Frontal cortex (tissue), 3 donors: ENCODE measurements at regions not wholly inside any gene's neighbourhood (a gene's known extent, or its start where the extent isn't known, plus 50 kb on each side); places are given as distances from the start of the nearest gene placed in this dataset.
A peak's percentile ranks its signal among the peaks of the same experiment; 100 is the strongest.

Experiments
- DNase-seq, 2 donors: peaks; one replicate each; pipeline ENCODE4 v3.0.0; 2012; ENCODE audit warnings: low spot score in 2 of 2
- FAIRE-seq: peaks from 2 replicates; lab custom pipeline; 2012; peaks lifted over from hg19 to GRCh38; lab: Jason Lieb, UNC
- donor health status: control.
- donor health status: control.
- donor health status: control.

DNA sequence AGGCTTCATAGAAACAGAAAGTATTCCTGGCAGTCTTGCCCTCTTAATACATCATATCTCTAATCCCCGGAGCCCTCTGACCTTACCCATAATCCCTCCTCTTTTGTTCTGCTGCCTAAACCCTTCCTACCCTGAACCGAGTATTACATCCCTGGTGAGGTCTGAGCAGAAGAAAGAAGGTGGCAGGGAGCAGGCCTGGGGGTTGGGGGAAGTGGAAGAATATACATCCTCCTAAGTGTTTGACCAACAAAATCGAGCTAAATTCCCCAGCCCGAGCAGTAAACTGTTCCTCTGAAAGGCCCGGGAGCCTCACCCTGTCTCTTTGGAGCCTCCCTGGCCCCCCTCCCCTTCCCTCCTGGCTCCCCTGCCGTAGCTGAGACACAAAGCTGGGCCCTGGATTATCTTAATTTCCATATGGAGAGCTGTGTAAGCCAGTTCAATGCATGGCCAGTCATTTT is 192.6 kb upstream of the LHX5 start:
- DNase-seq (no peak), FAIRE-seq (no peak)

DNA sequence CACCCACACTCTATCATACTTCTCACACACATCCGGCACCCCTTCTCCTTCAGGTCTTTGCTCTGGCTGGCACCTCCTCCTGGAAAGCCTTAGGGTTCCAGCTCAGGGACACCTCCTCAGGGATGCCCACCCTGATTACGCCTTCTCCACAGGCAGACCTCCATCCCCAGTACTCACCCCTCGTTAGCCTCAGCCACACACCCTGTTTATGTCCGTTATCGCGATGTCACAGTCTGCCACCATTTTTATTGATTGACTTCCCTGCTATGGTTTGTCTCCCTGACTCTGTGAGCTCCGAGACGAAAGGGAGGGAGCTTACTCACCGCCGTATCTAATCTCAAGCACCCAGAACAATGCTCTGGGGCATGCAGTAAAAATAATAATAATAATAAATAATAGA is 191.7 kb upstream of the LHX5 start:
- no peak for FAIRE-seq
- no peak for DNase-seq

DNA sequence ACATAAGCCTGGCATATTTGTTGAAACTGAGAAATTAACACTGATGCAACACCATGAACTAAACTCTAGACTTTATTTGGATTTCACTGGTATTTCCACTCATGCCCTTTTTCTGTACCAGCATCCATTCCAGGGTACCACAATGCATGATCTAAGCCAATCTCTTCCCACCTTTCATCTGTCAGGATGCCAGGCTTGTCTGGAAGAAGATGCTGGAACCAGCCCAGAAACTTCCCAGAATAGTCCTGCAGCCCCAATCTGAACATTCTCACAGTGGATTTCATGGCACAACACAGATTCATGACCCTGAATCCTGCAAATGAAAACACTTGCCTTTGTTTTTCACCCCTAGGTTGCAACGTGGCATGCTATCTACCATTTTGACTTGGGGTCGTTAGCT is 189.3 kb upstream of the LHX5 start:
- peak in 1 of 2 donors; percentile 33 for DNase-seq
- FAIRE-seq, result no peak

DNA sequence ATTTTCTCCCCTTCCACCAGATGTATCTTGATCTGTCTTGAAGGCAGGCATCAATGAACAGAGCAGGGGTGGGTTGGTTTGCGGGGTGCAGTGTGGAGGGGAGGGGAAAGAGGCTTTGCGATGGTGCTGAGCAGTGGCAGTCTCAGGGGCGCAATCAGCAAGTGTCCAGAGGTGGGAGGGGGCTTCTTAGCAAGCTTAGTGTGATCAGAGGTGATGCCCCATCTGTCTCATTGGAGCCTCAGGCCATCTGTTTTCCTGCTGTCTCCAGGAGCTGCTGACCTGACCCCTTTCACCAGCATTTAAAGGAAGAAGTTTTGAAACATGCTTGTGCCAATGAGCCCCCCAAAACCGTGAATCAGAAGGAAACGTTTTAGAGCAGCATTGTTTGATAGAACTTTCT is 187.7 kb upstream of the LHX5 start:
- no peak for DNase-seq
- no peak for FAIRE-seq

DNA sequence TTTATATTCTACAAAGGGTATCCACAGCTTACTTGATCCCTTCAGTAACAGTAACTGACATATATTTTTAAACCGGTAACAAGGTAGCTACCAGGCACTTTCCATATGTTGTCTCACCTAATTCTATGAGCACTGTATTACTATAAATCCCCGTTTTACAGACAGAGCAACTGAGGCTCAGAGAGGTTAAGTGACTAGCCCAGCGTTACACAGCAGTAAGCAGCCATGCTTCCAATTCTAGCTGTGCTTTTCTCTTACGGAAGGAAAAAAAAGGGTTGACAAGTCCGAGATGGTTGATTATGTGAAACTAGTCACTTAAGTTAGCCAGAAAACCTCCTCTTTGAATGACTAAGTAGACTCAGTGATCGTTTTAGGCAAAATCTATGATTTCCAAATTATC is 187.3 kb upstream of the LHX5 start:
- no peak for FAIRE-seq

DNA sequence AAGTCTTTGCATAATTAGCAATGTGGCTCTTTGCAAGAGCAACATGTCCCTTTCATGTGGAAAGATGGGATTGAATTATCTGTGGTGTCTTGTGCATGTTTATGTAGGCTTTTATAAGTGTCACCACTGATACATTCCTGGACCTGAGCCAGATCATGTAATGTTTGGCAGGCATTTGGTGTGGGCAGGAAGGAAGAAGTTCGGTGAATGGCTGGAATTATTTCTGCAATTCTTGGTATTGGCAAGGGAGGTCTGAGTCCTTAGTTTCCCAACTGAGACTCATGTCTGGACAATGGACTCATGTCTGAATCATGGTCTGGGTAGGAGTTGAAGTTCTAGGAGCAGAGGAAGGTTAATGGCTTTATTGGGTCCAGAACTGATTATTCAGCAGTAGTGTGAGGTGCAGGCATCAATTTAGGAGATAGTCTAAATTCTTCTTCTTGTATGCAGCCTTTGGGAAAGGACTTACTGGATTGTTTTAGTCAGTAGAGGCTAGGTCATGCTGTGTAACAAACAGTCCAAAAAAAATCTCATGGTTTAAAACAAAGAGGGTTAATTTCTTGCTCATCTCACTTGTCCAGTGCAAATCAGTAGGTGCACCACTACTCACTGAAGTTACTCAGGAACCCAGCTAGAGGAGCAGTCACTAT is 186.5 kb upstream of the LHX5 start:
- DNase-seq, result no peak

More for the DNA sequence above, 187.3 kb upstream of the LHX5 start:
- no peak for DNase-seq

DNA sequence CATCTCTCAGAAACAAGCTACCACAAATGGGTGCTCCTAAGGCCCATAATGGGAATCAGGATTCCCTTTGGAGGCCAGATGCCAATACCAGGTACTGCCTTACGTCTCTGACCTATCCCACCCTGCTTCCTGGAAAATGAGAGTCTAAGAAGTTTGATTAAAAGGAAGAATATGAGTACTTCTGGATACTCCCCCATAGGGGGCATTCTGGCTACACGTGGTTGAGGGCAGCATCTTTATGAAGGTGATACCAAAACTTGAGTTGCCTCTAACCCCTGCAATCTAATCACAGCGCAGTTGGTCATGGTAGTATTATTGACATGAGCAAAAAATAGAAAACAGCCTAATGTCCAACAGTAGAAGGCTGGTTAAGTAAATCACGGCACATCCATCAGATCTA is 184.2 kb upstream of the LHX5 start:
- DNase-seq (no peak), FAIRE-seq (no peak)

More for the DNA sequence above, 186.5 kb upstream of the LHX5 start:
- no peak for FAIRE-seq

DNA sequence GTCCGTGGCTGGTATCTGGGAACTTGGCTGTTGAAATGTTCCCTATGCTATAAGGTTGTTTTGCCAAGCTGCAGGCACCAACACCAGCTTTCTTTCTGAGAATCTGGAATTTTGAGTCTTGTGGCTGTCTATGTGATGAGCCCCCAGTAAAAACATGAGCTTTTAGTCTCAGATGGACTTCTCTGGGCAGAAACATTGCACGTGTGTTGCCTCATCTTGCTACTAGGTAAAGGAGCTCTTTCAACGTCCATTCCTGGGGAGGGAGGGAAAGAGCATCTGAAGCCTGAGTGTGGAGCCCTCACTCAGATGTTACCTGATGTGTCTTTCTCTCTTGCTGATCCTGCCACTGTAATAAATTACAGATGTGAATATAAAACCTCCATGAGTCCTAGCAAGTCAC is 183.8 kb upstream of the LHX5 start:
- DNase-seq (no peak), FAIRE-seq (no peak)

DNA sequence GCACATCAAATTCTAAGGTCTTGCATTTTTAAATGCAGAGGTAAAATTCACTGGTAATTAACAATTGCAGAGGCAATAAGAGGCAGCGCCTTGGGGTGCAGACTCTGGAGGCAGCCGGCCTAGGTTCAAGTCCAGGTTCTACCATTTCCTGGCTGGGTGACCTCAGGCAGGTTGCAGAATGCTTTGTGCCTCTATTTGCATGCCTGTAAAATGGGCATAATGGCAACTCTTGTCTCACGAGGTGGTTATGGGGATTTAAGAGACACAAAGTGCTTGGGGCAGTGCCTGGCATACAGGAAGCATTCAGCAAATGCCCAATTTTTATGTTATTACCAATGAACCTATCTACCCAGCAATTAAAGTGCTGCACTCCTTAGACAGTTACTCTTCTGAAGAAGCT is 180.0 kb upstream of the LHX5 start:
- FAIRE-seq (no peak), DNase-seq (no peak)

DNA sequence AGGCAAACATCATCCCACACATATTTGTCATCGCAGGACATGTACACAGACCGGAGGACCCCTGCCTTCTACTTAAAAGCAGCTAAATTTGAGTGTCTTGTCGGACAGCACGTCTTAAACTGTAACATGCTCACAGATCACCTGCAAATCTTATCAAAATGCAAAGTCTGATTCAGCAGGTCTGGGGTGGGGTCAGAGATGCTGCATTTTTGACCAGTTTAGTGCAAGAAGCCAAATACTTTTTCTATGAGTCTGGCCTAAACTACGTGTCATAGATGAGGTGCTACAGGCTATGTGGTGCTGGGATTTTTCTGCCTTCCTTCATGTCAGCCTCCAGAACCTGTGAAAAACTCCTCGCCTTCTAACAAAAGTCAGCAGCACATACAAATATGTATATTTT is 178.8 kb upstream of the LHX5 start:
- no peak for FAIRE-seq

DNA sequence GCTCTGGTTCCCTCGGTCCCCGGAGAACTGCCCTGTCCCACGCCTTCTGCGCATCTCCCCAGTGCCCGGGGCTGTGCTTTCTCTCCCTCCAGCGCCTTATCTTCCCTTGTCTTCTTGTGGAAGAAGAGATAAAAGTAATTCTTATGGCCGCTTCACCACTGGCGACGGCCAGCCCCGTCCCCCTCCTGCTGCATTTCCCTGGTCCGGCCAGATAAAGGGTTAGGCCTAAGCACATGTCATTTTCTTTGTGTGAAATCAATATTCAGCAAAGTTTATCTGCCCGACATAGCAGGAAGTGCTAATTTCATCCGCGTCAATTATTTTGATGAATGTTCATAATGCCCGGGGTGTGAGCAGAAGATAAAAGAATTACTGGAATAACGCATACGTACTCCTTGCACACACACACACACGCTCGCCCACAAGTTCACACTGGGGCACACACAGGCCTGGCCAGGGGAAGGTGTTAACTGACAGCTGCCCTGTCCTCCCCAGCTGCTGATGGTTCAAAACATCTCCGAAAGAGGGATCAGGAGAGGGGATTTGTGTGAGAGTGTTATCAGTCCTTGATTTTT is 177.7 kb upstream of the LHX5 start:
- FAIRE-seq (no peak), DNase-seq (no peak)

More for the DNA sequence above, 178.8 kb upstream of the LHX5 start:
- no peak for DNase-seq

DNA sequence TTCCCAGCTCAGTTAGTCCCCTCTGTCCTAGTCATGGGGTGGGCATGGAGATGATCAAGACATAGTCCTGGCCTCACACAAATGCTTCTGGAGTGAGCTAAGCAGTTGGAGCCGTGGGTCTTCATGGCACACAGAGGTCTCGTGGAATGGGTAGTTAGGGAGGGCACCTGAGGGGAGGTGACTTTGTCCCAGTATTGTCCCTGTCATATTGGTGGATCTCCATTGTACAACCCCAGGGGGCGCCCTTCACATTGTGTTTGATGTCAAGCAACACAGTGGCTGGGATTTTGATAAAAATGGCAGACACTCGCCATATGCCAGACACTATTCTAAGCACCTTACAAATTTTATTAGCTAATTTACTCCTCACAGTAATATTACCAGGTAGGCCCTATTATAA is 175.4 kb upstream of the LHX5 start:
- no peak for FAIRE-seq

DNA sequence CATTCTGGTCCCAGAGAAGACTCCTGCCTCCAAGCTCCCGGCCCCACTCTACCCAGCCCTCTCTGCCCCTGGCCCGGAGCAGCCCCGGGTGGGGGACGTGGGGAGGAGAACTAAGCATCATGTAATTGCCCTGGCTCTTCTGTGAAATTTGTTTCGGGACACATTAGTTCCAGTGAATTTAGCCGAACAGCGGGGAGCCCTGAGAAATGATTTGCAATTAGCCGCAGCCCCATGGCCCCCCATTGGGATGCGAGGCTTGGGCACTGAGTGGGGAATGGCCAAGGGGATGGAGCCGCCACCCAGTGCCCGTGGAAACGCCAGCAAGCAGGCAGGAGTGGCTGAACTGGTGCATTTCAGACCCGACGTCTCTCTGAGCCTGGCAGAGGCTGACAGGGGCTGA is 173.9 kb upstream of the LHX5 start:
- no peak for DNase-seq

More for the DNA sequence above, 175.4 kb upstream of the LHX5 start:
- no peak for DNase-seq

DNA sequence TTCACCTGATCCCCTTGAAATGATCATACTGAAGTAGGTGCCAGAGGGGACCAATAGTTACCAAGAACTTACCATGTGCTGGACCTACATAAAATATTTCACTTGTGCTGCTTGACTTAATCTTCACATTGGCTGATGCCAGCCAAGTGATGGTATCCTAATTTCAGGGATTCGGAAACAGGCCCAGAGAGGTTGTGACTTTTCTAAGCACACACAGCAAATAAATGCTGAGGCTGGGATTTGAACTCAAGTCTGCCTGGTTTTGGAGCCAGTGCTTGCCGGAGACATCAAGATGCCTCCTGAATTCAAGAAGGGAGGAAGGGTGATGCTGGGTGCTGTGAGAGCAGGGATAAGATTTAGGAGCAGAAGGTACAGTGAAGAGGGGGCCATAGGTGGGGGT is 173.5 kb upstream of the LHX5 start:
- FAIRE-seq, result no peak

More for the DNA sequence above, 173.9 kb upstream of the LHX5 start:
- FAIRE-seq, result no peak

DNA sequence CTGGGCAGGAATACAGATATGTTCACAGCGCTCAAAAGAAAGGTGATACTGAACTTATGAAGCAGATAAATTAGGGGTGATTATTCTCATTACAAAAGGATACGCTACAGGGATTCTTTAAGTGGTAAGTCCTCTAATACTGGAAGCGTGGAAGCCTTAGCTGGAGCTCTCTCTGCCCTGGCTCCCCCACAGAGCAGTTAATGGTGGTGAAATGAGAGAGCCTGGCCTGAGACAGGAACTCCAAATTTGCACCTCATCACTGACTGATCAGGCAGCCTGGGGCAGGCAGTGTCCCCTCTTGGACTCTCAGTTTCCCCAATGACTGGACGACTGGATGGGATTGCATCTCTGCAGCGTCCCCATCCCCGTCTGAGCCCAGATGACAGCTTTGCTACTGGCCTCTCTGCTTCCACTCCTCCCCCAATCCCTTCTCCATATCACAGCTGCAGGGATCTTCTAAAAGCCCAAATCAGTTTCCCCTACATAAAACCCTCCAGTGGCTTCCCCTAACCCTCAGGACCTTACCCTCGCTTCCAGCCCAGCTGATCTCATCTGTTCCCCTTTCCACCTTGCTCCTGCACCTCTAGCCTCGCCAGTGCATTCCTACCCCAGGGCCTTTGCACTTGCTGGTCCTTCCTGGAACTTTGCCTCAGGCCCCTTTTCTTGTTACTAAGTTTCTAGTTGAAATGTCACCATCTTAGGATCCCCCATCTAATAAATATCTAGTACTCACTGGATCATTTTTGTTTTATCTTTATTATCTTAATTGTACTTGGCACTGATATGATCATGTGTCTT is 171.7 kb upstream of the LHX5 start:
- FAIRE-seq (no peak), DNase-seq (no peak)

More for the DNA sequence above, 173.5 kb upstream of the LHX5 start:
- no peak for DNase-seq

DNA sequence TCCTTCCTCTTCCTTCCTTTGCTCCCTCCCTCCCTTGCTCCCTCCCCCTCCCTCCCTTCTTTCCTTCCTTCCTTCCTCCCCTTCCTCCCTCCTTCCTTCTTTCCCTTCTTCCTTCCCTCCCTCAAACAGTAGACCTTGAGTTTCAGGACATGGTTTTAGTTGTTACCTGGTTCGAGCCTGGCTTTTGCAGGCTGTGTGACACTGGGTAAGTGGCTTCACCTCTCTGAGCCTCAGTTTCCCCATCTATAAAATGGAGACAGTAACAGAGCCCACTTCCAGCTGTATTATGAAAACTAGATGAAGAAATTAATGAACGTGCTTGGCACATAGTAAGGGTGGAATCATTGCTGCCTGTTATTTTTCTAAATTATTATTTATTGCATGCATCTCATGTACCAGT is 171.0 kb upstream of the LHX5 start:
- DNase-seq (no peak), FAIRE-seq (no peak)

DNA sequence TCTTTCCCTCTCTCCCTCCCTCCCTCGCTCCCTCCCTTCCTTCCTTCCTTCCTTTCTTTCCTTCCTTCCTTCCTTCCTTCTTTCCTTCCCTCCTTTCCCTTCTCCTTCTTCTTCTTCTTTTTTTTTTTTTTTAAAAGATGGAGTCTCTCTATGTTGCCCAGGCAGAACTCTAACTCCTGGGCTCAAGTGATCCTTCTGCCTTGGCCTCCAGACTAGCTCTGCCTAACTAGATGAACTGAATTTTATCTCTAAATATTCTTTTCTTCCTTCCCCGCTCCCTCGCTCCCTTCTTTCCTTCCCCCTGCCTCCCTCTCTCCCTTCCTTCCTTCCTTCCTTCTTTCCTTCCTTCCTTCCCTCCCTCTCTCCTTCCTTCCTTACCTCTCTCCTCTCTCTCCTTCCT is 170.5 kb upstream of the LHX5 start:
- FAIRE-seq (no peak), DNase-seq (no peak)

DNA sequence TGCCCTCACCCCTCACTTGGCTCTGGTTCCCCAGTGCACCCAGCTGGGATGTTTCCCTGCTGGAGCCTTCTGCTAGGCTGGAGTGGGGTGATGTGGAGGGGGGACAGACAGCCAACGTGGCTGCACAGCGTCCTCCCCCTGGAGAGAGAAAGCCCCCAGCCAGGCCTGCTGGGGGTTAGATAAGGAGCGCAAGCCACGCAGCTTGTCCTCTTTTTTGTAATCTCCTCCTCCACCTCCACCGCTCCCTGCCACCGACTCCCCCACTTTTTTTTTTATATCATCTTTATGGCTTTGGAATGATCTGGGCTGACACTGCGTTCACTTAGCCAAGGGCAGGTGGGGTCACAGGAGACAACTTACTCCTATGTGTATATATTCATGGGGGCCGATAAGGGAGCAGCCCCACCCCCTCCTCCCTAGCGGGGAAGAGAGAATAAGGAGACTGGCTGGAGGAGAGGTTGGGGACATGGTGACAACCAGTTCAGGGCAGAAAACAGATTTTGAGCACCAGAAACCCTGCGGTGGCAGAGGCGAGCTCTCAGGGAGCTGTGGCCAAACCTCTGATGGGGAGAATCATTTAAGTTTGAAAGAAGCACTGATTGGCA is 169.9 kb upstream of the LHX5 start:
- no peak for FAIRE-seq
- DNase-seq, result no peak

DNA sequence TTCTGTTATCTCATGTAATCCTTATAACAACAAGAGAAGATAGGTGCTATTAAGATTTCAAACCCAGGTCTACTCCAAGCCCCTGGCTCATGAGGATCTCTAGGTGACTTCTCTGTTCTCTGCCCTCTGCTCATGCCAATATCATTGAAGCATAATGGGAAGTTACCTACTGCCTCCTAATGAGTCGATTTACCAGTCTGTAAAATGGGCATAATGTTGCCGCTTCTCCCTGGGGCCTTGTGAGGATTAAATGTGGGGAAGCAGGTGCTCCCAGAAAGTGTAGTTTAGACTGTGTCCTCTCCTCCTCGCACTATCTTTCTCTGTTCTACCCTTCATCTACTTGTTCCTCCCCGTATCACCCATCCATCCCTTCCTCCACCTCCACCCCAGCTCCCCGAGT is 169.2 kb upstream of the LHX5 start:
- FAIRE-seq (no peak), DNase-seq (no peak)

DNA sequence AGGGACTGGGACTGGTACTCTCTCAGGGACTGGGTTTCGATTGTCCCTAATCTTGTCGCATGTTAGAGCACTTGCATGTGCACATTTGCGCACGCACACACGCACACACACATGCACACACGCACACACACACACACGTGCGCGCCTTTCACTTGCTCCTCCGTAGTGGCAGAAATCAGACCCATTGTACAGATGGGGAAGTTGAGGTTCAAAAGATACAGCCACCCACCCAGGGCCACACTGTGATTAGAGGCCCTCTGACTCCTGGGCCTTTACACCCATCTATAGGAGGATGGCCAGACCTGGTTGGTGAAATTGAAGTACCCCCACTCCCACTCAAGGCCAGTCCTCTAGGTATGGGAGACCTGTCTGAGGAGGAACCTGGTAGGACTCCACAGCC is 167.8 kb upstream of the LHX5 start:
- FAIRE-seq (no peak), DNase-seq (no peak)

DNA sequence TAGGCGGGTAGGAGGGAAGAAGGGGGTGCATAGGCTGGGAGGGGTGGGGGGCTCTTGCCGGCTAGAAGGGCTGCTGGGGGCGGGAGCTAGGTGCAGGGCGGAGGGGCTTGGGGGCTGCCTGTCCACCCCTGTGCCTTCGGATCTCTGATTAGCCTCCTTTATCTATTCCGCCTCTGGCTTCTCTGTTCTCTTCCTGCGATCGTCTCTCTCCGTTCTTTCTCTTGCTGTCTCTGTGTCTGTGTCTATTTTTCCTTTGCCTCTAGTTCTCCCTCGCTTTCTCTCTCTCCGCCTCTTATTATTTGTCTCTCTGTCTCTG is 166.7 kb upstream of the LHX5 start:
- DNase-seq (no peak), FAIRE-seq (no peak)
